ENCODE measurements at regions not wholly inside any gene's neighbourhood (a gene's known extent, or its start where the extent isn't known, plus 50 kb on each side); places are given as distances from the start of the nearest gene placed in this dataset.

GRCh38 chr11:109155291-109155690, 266.7 kb upstream of the C11orf87 start:
- TF ChIP-seq CTCF (IDR thresholded peaks at IDR 0.05) (no peak), EZH2 (IDR thresholded peaks at IDR 0.05) (no peak)

All from neural progenitor cell (in vitro differentiated cells).